ENCODE measurements at regions not wholly inside any gene's neighbourhood (a gene's known extent, or its start where the extent isn't known, plus 50 kb on each side); places are given as distances from the start of the nearest gene placed in this dataset.

DNA sequence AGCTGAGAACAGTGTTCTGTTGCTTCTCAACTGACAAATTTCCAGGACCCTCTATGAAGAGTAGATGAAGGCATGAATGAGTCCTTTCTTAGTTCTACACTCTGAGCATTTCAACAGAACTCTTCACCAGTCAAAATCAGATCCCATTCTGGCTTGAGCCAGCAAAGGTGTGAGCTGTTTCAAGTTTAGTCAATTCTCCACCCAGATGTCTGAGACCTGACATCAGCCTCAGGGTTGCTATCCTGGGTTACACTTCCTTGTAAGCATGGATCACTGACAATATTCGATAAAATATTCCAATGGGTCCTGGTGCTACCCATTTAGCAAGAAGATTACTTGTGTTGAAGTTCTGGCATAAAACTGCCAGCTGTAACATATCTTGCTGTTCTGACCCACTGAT is 97.6 kb upstream of the PPP2R3A start:
- DNase-seq (ENCODE audit: low spot score) = no peak

DNA sequence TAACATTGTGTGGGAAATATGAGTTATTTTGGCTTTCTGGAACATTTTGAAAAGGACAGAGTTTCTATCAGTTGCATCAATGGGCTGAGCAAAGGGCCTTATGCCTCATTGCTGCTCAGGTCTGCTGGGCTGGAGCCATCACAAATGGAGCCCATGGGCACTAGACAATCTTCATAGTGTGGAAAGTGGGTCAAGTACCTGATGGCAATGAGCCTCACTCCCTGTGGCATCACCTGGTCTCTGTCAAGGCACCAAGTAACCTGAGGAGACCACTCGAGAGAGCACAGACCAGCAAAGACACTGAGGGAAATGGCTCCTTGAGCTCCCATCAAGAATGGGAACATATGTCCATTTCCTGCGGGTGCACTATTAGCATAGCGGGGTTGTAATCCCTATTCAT is 96.7 kb upstream of the PPP2R3A start:
- no peak for DNase-seq (ENCODE audit: low spot score)

DNA sequence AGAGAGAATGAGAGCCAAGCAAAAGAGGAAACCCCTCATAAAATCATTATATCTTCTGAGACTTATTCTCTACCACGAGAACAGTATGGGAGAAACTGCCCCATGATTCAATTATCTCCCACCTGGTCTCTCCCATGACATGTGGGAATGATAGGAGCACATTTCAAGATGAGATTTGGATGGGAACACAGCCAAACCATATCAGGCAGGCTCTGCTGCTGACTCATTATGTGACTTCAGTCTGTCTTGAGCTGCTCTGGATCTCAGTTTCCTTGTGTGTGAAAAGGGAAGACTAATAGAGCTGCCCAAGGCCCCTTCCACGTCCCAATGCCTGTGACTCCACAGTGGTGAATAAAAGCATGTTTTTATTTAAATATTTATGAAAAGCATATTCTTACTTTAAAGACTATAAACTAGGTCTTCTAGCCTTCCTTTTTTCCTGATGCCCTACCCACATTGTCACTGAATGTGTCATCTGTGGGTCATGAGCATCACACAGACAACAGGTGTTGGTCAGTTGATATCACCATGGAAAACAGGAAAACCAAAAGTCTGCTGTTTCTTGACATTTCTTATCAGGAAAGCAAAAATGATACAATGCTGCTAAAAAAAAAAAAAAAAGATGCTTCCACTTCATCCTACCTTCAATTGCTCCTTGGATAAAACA is 96.0 kb upstream of the PPP2R3A start:
- no peak for DNase-seq (ENCODE audit: low spot score)

DNA sequence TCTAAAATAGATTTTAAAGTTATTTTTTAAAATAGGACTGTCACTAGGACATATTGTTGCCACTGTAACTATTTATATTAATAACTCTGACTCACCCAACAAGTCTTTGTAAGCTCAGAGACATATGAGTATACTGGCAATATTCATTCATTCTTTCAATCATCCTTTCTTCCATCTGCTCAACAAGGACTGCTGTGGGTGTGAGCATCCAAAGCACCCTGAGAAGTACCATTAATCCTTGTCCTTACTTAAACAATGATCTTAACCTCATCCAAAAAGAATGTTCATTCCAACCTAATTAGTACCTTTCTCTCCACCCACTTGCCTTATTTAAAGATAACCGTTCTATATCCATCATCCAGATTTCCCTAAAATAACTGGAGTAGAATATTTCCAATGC is 94.2 kb upstream of the PPP2R3A start:
- DNase-seq (ENCODE audit: low spot score) = no peak

DNA sequence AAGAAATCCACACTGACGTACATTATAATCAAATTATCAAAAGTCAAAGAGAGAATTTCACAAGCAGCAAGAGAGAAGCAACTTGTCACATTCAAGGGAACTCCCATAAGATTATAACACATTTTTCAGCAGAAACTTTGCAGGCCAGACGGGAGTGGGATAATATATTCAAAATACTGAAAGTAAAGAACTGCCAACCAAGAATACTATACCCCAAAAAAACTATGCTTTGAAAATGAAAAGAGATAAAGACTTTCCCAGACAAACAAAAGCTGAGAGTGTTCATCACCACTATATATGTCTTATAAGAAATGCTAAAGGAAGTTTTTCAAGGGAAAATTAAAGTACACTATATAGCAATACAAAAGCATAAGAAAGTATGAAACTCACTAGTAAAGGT is 91.5 kb upstream of the PPP2R3A start:
- no peak for DNase-seq (ENCODE audit: low spot score)

DNA sequence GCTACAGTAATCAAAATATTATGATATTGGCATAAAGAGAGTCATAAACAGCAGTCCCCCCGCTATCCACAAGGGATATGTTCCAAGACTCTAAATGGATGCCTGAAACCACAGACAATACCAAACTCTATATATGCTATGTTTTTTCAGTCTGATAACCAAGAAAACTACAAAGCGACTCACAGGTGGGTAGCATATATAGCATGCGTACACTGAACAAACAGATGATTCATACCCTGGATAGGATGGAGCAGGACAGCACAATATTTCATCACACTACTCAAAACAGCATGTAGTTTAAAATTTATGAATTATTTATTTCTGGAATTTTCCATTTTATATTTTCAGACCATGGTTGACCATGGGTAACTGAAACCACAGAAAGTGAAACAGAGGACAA is 87.0 kb upstream of the PPP2R3A start:
- DNase-seq (ENCODE audit: low spot score) = no peak

DNA sequence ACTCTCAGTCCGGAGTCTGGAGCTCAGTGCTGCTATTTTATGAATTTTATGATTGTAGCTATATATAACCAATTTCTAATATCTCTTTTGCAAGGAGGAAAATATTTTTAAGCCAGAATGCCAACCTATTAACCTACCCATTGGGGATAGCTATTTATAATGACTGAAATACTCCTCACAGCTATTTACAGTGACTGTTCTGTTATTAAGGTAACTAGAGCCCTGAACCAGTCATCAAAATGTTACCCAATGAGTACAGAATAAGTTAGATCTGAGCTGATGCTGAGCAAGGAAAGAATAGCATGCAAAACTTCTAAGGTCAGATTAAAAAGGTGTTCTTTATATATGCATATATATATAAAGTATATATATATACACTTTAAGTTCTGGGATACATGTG is 79.6 kb upstream of the PPP2R3A start:
- DNase-seq (ENCODE audit: low spot score) = no peak

DNA sequence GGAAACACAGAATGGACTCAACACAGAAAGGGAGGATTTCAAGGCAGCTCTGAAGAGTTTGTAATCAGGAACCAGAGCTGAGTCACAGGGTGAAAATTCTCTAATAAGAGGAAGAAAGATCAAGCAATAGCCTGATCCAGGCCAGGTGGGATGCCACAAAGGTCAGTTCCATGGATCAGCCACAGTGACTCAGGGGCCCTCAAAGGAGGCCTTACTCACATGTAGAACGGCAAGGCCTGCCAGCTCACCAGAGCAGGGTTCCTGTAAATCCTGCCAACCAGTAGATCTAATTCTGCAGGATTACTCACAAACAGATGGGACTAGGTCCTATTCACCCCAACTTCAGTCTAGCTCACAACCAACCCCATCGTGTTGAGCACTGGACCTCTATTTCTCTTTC is 78.3 kb upstream of the PPP2R3A start:
- no peak for DNase-seq (ENCODE audit: low spot score)

DNA sequence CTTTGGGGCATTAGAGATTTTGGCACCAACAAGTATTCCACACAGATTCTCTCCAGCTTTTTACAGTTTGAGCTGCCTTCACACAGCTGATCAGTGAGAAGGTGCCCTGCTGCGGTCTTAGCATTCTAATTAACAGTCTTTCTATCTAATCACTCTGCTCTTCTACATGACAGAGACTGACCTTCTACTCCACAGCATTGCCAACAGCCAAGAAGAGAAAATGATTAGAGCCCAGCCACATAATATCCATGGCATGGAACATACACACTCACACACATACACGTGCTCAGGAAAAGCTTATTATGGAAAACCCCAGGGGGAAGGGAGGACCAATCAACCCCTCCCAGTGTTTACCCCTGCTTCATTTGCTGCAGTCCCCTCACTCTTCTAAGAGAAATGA is 76.1 kb upstream of the PPP2R3A start:
- DNase-seq (ENCODE audit: low spot score) = no peak

DNA sequence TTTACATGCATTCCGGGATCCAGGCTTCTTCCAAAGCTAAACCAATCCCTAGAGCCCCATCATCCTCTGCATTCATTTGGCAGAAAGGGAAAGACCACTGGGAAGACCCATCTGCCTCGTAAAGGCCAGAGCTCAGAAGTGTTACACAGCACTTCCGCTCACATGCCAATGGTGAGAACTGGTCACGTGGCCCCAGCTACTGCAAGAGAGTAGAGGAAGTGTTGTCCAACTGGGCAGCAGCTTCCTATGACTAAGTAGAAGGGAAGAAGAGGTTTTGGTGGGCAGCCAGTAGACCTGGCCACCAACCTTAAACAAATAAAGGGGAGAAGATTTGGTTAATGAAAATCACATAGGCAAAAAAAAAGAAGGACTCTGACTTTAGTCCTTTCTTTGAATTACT is 74.4 kb upstream of the PPP2R3A start:
- DNase-seq (ENCODE audit: low spot score) = no peak

DNA sequence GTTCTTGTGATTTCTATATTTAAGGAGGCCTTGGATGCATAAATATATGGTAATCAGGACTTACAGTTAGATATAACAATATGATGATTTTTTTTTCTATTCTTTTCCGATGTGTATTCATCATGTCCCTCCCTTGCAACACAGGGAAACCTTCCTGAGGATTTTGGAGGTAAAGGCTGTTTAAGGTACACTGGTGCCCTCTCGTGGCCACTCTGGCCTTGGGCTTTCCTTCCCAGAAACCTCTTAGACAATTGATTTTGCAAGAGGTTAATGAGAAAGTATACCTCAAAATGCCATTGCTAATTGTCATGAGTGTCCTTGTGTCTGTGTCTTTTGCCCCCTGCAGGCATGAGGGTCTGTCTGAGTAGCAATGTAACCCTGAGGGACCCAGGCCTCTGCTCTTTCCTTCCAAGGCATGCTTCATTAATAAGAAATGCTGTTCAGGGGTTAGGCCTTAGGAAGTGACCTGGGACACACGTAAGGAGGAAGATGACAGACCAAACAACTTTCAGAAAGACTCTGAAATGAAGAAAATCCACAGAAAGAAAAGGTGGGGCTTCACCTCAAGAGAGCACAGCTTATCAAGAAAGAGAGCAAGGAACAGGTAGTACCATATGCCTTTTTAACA is 70.3 kb upstream of the PPP2R3A start:
- DNase-seq (ENCODE audit: low spot score) = peak; percentile 54

DNA sequence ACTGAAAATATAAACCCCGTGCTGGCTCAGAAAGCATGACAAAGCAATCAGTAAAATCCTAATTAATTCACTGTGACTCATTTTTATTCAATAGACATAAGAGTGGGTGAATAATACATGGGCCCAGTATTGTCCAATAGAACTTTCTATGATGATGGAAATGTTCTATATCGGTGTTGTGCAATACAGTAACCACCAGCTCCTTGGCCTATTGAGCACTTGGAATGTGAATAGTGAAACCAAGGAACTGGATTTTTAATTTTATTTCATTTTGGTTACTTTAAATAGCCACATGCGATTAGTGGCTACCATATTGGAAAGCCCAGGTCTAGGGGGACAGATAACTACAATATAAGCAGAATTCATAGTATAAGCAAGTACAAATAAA is 69.8 kb upstream of the PPP2R3A start:
- no peak for DNase-seq (ENCODE audit: low spot score)

DNA sequence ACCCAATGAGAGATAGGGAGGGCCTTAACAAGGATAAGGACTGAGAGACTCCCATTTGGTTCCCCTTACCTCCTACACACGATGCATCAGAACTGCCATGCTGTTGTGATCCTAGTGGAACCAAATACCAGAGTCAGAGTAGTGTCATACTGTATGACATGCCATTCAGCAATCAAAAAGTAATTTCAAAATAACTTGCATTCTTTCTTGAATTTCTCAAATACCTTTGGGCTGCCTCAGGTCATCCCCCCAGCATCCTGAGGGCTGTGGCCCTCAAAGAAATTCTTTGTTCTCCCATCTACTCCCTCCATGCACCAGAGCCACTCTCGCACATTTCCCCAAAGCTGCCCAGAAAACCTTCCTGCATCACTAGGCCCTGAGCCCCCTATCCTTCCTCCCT is 68.9 kb upstream of the PPP2R3A start:
- no peak for DNase-seq (ENCODE audit: low spot score)

DNA sequence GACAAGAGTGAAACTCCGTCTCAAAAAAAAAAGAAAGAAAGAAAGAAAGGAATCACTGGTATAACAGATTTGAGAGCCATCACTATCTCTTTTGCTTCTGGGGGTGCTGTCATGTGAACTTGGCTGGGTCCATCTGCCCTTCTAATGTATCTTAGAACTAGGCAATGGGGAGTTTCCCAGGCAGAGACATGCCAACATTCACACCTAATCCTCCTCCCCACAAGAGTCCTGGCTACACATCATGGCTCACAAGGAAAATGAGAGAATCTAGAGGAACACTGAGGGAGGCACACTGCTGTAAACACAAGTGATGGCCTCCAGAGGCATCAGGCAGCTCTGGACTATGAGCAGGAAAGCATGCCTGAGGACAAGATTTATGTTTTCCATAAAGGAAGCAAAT is 67.8 kb upstream of the PPP2R3A start:
- no peak for DNase-seq (ENCODE audit: low spot score)

DNA sequence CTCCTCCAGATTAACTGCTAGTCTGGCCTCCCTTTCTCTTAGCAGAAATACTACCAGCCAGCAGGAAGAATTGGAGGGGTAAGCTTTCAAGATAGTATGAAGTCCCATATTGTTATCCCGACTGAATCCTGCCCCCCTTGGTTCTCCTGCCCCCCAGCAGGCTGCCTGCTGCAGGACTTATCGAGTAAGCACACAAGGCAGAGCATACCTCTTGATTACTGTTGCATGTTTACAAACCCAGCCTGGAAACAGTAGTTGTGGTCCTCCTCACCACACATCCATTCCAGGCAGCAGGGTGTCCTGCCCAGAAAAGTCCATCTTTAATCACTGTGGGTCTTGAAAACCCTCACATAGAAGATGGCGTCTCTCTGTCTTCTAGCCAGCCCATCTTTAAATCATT is 66.8 kb upstream of the PPP2R3A start:
- DNase-seq (ENCODE audit: low spot score) = no peak

DNA sequence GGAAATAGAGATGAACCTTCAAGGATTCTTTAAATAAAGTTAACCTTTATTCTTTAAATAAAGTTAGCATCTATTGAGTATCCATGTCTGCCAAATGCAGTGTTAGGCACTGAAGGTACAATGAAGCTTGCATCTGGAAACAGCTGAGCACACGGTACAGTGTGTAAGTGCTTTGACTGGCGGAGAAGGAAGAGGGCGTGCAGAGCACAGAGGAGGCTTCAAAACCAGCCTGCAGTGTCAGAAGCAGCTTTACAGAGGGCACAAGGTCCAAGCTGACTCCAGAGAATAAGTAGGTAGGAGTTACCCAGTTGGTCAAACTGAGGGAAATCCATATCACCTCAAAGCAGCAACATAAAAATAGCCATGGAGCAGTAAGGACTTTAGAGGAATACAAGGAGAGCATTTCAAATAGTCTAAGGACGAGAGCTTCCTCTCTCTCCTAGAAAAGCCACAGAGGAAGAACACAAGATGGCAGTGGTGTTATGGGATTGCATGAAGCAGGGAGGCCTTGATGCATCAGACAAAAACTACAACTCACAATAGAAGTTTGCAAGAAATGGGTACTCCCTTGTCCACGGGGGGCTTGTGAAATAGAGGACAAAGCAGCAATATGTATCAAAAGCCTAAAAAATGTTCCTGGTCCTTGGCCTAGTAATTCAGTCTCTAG is 60.3 kb upstream of the PPP2R3A start:
- no peak for DNase-seq (ENCODE audit: low spot score)

DNA sequence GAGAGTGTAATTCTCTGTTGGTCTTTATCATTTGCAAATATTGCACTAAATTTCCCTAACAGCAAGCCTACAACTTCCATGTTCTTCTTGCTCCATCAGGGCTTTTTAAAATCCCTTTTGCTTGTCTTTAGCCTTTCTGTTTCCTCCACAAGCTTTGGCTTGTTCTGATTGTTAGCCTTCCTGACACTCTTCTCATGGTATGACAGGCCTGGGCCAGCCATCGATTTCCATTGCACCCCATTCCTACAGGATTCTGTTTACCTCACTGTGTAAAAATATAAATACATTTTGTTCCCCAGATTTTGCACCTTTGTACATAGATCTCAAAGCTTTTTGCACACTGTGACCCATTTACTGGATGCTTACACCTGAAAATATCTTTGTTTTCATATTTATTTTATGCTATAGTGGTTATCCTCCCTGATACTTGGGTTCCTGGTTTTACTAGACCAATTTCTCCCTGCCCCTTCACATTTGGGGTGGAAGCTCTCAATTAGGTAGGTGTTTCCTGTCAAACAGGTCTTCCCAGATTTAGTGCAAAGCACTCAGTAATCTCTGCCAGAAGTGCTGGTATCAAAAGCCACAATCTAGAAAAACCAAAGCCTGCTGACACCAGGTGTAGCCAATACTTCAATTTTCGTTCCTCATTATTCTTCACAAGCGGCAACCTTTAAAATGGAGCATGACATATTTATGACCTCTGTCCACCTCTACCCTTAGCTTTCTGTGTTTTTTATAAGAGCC is 57.9 kb upstream of the PPP2R3A start:
- DNase-seq (ENCODE audit: low spot score) = no peak

DNA sequence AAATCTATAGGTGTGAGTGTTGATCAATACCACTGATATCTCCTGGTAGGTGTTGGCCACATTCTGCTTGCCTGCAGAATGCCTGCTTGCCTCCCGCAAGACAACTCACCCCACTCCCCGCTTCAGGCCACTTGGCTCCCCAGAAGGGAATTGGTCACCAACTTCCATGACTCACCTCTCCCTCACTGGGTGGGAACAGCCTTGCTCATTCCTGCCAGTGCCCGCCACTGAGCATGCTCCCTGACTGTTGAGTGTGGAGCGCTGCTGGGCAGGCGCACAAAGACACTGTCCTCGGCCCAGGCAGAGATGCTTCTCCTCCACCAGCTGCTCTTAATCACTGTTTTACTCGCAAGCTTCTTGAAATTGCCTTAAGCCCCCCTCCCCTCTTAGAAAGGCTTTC is 57.3 kb upstream of the PPP2R3A start:
- DNase-seq (ENCODE audit: low spot score) = no peak

DNA sequence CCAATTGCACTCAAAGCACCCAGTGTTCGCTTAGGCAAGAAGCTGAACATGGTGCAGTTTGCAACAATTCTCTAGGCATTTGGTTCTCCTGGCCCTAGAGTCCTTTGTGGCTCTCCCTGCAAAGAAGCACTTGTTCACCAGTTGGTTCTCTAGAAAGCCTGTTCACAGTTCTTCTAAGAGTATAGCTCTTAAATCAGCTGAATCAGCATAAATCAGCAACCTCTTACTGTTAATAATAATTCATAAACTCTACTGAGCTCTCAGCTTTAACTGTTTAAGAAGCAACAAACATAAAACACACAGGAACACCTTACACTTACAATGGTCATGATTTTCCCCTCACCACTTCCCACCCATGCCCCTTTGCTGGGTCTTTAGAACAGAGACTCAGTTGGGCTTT is 56.8 kb upstream of the PPP2R3A start:
- DNase-seq (ENCODE audit: low spot score) = no peak

DNA sequence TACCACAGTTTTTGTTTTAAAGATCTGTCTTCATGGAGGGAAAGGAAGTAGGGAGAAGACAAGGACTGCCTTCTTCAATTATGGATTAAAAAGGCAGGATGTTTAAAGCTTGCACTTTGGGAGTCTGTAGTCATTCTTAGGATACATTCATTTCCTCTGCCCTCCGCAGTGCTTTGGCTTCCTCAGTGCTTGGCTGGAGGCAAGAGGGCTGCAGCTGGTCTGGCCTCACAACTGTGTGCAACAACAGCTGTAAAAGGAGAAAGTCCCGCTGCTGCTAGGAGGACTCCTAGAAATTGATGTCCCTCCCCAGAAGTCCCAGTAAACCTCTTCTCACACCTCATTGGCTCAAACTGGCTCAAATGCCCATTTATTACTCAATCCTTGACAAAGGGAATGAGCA is 54.4 kb upstream of the PPP2R3A start:
- no peak for DNase-seq (ENCODE audit: low spot score)

DNA sequence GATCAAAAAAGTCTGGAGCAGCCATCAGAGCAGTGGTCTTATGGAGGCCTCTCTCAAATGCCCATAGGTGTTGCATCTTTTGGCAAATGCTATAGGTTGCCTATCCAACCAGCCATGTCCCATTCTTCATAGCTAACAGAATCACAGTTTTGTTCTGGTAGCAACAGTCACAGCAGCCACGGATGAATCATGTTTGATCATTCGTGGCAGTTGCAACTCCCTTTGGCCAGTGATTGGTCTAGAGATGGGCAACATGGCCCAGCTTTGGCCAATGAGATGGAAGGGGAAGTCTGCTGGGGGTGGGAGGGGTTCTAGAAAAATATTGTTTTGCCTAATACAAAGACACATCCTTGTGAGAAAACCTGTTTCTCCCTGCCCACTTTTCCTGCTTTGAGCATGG is 50.3 kb upstream of the PPP2R3A start:
- no peak for DNase-seq (ENCODE audit: low spot score)

Measured in globus pallidus (tissue), 1 donor.